WTC11 (cell line): ENCODE measurements at regions not wholly inside any gene's neighbourhood (a gene's known extent, or its start where the extent isn't known, plus 50 kb on each side); places are given as distances from the start of the nearest gene placed in this dataset.

Experiments used
- ATF2 ChIP-seq: sonication (generic); formaldehyde crosslinking; IDR thresholded peaks from 2 replicates; pipeline ENCODE4 v1.8.1; 2022; ENCODE audit warnings: low read depth, missing genetic modification reagents, borderline replicate concordance
- CTCF ChIP-seq: fragments of 200-600 bp; IDR thresholded peaks from 2 replicates; pipeline ENCODE4 v1.8.0; 2022; ENCODE audit warnings: antibody characterized with exemption
- ETV6 ChIP-seq: sonication (generic); formaldehyde crosslinking; IDR thresholded peaks from 2 replicates; pipeline ENCODE4 v1.8.1; 2022; ENCODE audit warnings: mild to moderate bottlenecking, missing genetic modification reagents
- STAT6 ChIP-seq: sonication (generic); formaldehyde crosslinking; conservative IDR thresholded peaks from 2 replicates; pipeline ENCODE4 v1.8.1; 2023; ENCODE audit warnings: mild to moderate bottlenecking, low read depth, missing genetic modification reagents, moderate library complexity
- ZNF416 ChIP-seq: fragments of 250-450 bp; sonication (Bioruptor Pico); IDR thresholded peaks from 2 replicates; pipeline ENCODE4 v1.9.0; 2021; ENCODE audit warnings: mild to moderate bottlenecking, inconsistent platforms

GRCh38 chr13:111904166-111904565 is 162.8 kb upstream of the SOX1 start:
- TF ChIP-seq ZNF416 (CRISPR knock-in tag), result no peak
- no peak for TF ChIP-seq CTCF
- no peak for TF ChIP-seq ETV6 (CRISPR knock-in tag)
- no peak for TF ChIP-seq ATF2
- no peak for TF ChIP-seq STAT6
